Kidney (tissue), 13 donors: ENCODE measurements at regions not wholly inside any gene's neighbourhood (a gene's known extent, or its start where the extent isn't known, plus 50 kb on each side); places are given as distances from the start of the nearest gene placed in this dataset.
"Not testable (repeated sequence)": the region's sequence is repeated elsewhere in the genome, so short reads cannot be mapped to it uniquely, and the experiment has no call there.

ENCODE experiments used
- DNase-seq, 5 donors: peaks; one replicate each; pipeline ENCODE4 v3.0.0-alpha.2; 2013 to 2020
- FAIRE-seq: peaks from 2 replicates; lab custom pipeline; 2012; peaks lifted over from hg19 to GRCh38; lab: Jason Lieb, UNC
- H3K27ac ChIP-seq, 2 donors: one replicate each; pipeline ENCODE4 v1.7.0; 2013; ENCODE audit warnings: low read depth in 2 of 2, low read length in 2 of 2, inconsistent platforms in 1 of 2
- H3K27me3 ChIP-seq: one replicate; pipeline ENCODE4 v1.7.1; 2013; ENCODE audit warnings: low read length, inconsistent platforms; ENCODE audit not compliant: control insufficient read depth, insufficient read depth
- H3K36me3 ChIP-seq, 3 donors: one replicate each; pipeline versions ENCODE4 v1.7.0 to v1.7.1; 2013; ENCODE audit warnings: low read length in 3 of 3, control low read depth in 1 of 3, inconsistent platforms in 1 of 3; ENCODE audit not compliant: insufficient read depth in 3 of 3, control insufficient read depth in 2 of 3
- H3K4me1 ChIP-seq, 3 donors: one replicate each; pipeline versions ENCODE4 v1.7.0 to v1.7.1; 2013; ENCODE audit warnings: low read length in 3 of 3, inconsistent platforms in 1 of 3, low read depth in 1 of 3; ENCODE audit not compliant: control insufficient read depth in 2 of 3, insufficient read depth in 2 of 3
- H3K4me3 ChIP-seq, 3 donors: one replicate each; pipeline versions ENCODE4 v1.7.0 to v1.8.1; 2013; ENCODE audit warnings: low read length in 3 of 3, control low read depth in 1 of 3, inconsistent platforms in 1 of 3
- H3K9ac ChIP-seq, 3 donors: one replicate each; pipeline versions ENCODE4 v1.7.0 to v1.7.1; 2013; ENCODE audit warnings: low read length in 3 of 3, control low read depth in 1 of 3, inconsistent platforms in 1 of 3
- H3K9me3 ChIP-seq, 3 donors: one replicate each; pipeline versions ENCODE4 v1.7.0 to v1.7.1; 2013; ENCODE audit warnings: low read length in 3 of 3, control low read depth in 1 of 3, inconsistent platforms in 1 of 3; ENCODE audit not compliant: control insufficient read depth in 2 of 3, insufficient read depth in 1 of 3
- CTCF ChIP-seq: IDR thresholded peaks from 3 replicates; pipeline ENCODE4 v1.5.1; 2012; ENCODE audit warnings: mild to moderate bottlenecking, moderate library complexity, borderline replicate concordance; ENCODE audit not compliant: insufficient read depth; ENCODE audit errors: extremely low read depth
- intact Hi-C: fragments of 100-400 bp; cut with DNase I; formaldehyde crosslinking; loops from one replicate; pipeline ENCODE4 v1.11.1; 2022
- donor health status: control.
- donor health status: control.
- donor health status: control.
- donor health status: control.
- donor health status: control.
- donor health status: DM: yes; HTN: yes; CAD: no.
- donor health status: Normal renal cell carcinoma (clear cell type).

- no peak for DNase-seq
- intact Hi-C loops = no loop called here
- H3K9ac ChIP-seq = no peak overlapping the region
Observed at GRCh38 chr3:14039149-14039548, 85.5 kb downstream of the CHCHD4 start.

GRCh38 chr3:14037211-14037610, 87.5 kb downstream of the CHCHD4 start:
- H3K4me3 ChIP-seq = no peak overlapping the region
- DNase-seq = no peak
- no peak overlapping the region for H3K9ac ChIP-seq
- H3K4me1 ChIP-seq = no peaks in the 10 kb centered on the region
- intact Hi-C loops = no loop called here
- H3K36me3 ChIP-seq = no peaks in the 10 kb centered on the region
- no peak for FAIRE-seq
- H3K27ac ChIP-seq = no peak overlapping the region
- H3K27me3 ChIP-seq = no peaks in the 10 kb centered on the region
- TF ChIP-seq CTCF = no peak
- H3K9me3 ChIP-seq = peaks cover 0 to 2% (median 0%) of the 10 kb centered on the region in 3 donors

More at GRCh38 chr3:14039149-14039548, 85.5 kb downstream of the CHCHD4 start:
- no peak for TF ChIP-seq CTCF
- no peaks in the 10 kb centered on the region for H3K36me3 ChIP-seq
- peaks cover 0 to 2% (median 0%) of the 10 kb centered on the region in 3 donors for H3K9me3 ChIP-seq
- no peak overlapping the region for H3K27ac ChIP-seq
- no peak overlapping the region for H3K4me3 ChIP-seq
- FAIRE-seq = no peak
- H3K27me3 ChIP-seq = no peaks in the 10 kb centered on the region
- no peaks in the 10 kb centered on the region for H3K4me1 ChIP-seq

GRCh38 chr3:14033023-14033422, 91.6 kb downstream of the CHCHD4 start:
- no peaks in the 10 kb centered on the region for H3K4me1 ChIP-seq
- no peak overlapping the region for H3K4me3 ChIP-seq
- TF ChIP-seq CTCF = no peak
- H3K9me3 ChIP-seq = peaks cover 0 to 2% (median 0%) of the 10 kb centered on the region in 3 donors
- no peak overlapping the region for H3K9ac ChIP-seq
- DNase-seq = no peak
- intact Hi-C loops = no loop called here
- H3K27ac ChIP-seq = no peak overlapping the region
- FAIRE-seq = no peak
- no peaks in the 10 kb centered on the region for H3K27me3 ChIP-seq
- no peaks in the 10 kb centered on the region for H3K36me3 ChIP-seq

DNA sequence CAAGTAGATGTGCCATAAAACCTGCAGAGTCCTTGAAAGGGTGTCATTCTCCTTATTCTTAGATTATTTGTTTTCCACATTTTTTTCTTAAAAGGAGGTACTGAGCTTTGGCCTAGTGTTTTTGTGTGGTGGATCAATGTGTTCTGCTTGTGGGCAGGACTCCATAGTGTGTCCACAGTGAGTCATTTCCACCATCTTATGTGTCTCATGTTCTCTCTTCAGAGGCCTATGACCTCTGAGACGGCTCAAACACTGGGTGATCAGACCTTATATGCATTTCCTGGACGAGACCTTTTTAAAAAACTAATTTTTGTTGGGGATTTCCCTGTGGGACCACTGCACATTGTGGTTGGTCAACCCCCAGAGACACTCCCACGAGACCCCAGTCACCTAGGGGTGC, 93.4 kb downstream of the CHCHD4 start:
- no peak overlapping the region for H3K27ac ChIP-seq
- intact Hi-C loops = no loop called here
- no peak for FAIRE-seq
- H3K4me1 ChIP-seq = no peaks in the 10 kb centered on the region
- H3K27me3 ChIP-seq = no peaks in the 10 kb centered on the region
- TF ChIP-seq CTCF = no peak
- H3K9me3 ChIP-seq = peaks cover 0 to 5% (median 0%) of the 10 kb centered on the region in 3 donors
- no peaks in the 10 kb centered on the region for H3K36me3 ChIP-seq
- no peak for DNase-seq
- no peak overlapping the region for H3K4me3 ChIP-seq
- H3K9ac ChIP-seq = no peak overlapping the region

DNA sequence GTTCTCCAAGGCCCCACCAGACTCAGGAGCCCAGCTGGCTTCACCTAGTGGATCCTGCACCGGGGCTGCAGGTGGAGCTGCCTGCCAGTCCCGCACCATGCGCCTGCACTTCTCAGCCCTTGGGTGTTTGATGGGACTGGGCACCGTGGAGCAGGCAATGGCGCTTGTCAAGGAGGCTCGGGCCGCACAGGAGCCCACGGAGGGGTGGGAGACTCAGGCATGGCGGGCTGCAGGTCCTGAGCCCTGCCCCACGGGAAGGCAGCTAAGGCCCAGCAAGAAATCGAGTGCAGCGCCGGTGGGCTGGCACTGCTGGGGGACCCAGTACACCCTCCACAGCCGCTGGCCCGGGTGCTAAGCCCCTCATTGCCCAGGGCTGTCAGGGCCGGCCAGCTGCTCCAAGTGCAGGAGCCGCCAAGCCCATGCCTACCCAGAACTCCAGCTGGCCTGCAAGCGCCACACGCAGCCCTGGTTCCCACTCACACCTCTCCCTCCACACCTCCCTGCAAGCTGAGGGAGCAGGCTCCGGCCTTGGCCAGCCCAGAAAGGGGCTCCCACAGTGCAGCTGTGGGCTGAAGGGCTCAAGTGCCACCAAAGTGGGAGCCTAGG, 95.2 kb downstream of the CHCHD4 start:
- H3K9me3 ChIP-seq, H3K4me1 ChIP-seq, intact Hi-C loops, H3K27ac ChIP-seq, FAIRE-seq, H3K9ac ChIP-seq, H3K27me3 ChIP-seq, H3K36me3 ChIP-seq, DNase-seq, H3K4me3 ChIP-seq: not testable (repeated sequence)
